Right atrium auricular region (tissue), 2 donors: ENCODE measurements at regions not wholly inside any gene's neighbourhood (a gene's known extent, or its start where the extent isn't known, plus 50 kb on each side); places are given as distances from the start of the nearest gene placed in this dataset.

Experiments
- DNase-seq: peaks from one replicate; pipeline ENCODE4 v3.0.0-alpha.2; 2019; ENCODE audit warnings: low spot score
- H3K27ac ChIP-seq, 2 donors: fragments of 200-600 bp; sonication (generic); 1 replicate in 1 of 2; 2 replicates in 1 of 2; pipeline ENCODE4 v1.5.1; 2016 to 2019
- H3K27me3 ChIP-seq, 2 donors: fragments of 200-600 bp; sonication (generic); one replicate each; pipeline versions ENCODE4 v1.5.1 to v1.6.0; 2017 to 2019
- H3K36me3 ChIP-seq: fragments of 200-600 bp; sonication (generic); one replicate; pipeline ENCODE4 v1.5.1; 2016
- H3K4me1 ChIP-seq, 2 donors: fragments of 200-600 bp; sonication (generic); one replicate each; pipeline versions ENCODE4 v1.5.1 to v1.6.0; 2017 to 2019
- H3K4me3 ChIP-seq, 2 donors: fragments of 200-600 bp; sonication (generic); 1 replicate in 1 of 2; 2 replicates in 1 of 2; pipeline ENCODE4 v1.5.1; 2017 to 2019; ENCODE audit warnings: mild to moderate bottlenecking in 1 of 2, moderate library complexity in 1 of 2
- H3K9me3 ChIP-seq, 2 donors: fragments of 200-600 bp; sonication (generic); one replicate each; pipeline ENCODE4 v1.5.1; 2019
- CTCF ChIP-seq, 2 donors: fragments of 200-600 bp; sonication (generic); IDR thresholded peaks; one replicate each; pipeline ENCODE4 v1.5.1; 2019; ENCODE audit warnings: antibody characterized with exemption in 2 of 2

GRCh38 chr7:130901209-130901783 is 167.3 kb upstream of the KLF14 start:
- no peak overlapping the region for H3K4me3 ChIP-seq
- peaks cover 0 to 98% of the 10 kb centered on the region in 2 donors for H3K4me1 ChIP-seq
- H3K9me3 ChIP-seq = no peaks in the 10 kb centered on the region
- H3K27ac ChIP-seq = peak overlapping the region; percentile 63 to 85
- TF ChIP-seq CTCF (IDR thresholded peaks at IDR 0.05) = no peak
- peak; percentile 80 for DNase-seq
- peaks cover 23% of the 10 kb centered on the region for H3K36me3 ChIP-seq
- no peaks in the 10 kb centered on the region for H3K27me3 ChIP-seq

GRCh38 chr7:130902755-130903357 is 168.8 kb upstream of the KLF14 start:
- no peaks in the 10 kb centered on the region for H3K9me3 ChIP-seq
- H3K4me1 ChIP-seq = peaks cover 0 to 86% of the 10 kb centered on the region in 2 donors
- H3K27ac ChIP-seq = peak overlapping the region; percentile 63 to 85
- no peak for DNase-seq
- no peak overlapping the region for H3K4me3 ChIP-seq
- TF ChIP-seq CTCF (IDR thresholded peaks at IDR 0.05) = no peak
- no peaks in the 10 kb centered on the region for H3K27me3 ChIP-seq
- H3K36me3 ChIP-seq = peaks cover 13% of the 10 kb centered on the region

- Histone ChIP-seq H3K27me3 (no peaks in the 10 kb centered on the region), H3K4me1 (peaks cover 0 to 80% of the 10 kb centered on the region in 2 donors), H3K9me3 (no peaks in the 10 kb centered on the region), H3K4me3 (no peak overlapping the region), H3K36me3 (peaks cover 7% of the 10 kb centered on the region), H3K27ac (peak overlapping the region; percentile 63 to 85)
- TF ChIP-seq CTCF (IDR thresholded peaks at IDR 0.05) = no peak
- peak; percentile 54 for DNase-seq
Measured at GRCh38 chr7:130903358-130903974, 169.5 kb upstream of the KLF14 start.

GRCh38 chr7:130904031-130904757 is 170.2 kb upstream of the KLF14 start:
- Histone ChIP-seq H3K27me3 (no peaks in the 10 kb centered on the region), H3K9me3 (no peaks in the 10 kb centered on the region), H3K27ac (peak overlapping the region; percentile 63 to 85), H3K4me1 (peaks cover 0 to 77% of the 10 kb centered on the region in 2 donors), H3K36me3 (peaks cover 6% of the 10 kb centered on the region), H3K4me3 (no peak overlapping the region)
- DNase-seq = peak; percentile 55
- TF ChIP-seq CTCF (IDR thresholded peaks at IDR 0.05) = no peak

GRCh38 chr7:130904792-130905191 is 170.8 kb upstream of the KLF14 start:
- TF ChIP-seq CTCF (IDR thresholded peaks at IDR 0.05) = no peak
- no peaks in the 10 kb centered on the region for H3K27me3 ChIP-seq
- H3K9me3 ChIP-seq = no peaks in the 10 kb centered on the region
- DNase-seq = peak; percentile 50
- no peak overlapping the region for H3K4me3 ChIP-seq
- peak overlapping the region; percentile 63 to 85 for H3K27ac ChIP-seq
- peaks cover 2% of the 10 kb centered on the region for H3K36me3 ChIP-seq
- H3K4me1 ChIP-seq = peaks cover 0 to 77% of the 10 kb centered on the region in 2 donors
